ENCODE measurements at regions not wholly inside any gene's neighbourhood (a gene's known extent, or its start where the extent isn't known, plus 50 kb on each side); places are given as distances from the start of the nearest gene placed in this dataset.
"Not testable (repeated sequence)": the region's sequence is repeated elsewhere in the genome, so short reads cannot be mapped to it uniquely, and the experiment has no call there.

DNA sequence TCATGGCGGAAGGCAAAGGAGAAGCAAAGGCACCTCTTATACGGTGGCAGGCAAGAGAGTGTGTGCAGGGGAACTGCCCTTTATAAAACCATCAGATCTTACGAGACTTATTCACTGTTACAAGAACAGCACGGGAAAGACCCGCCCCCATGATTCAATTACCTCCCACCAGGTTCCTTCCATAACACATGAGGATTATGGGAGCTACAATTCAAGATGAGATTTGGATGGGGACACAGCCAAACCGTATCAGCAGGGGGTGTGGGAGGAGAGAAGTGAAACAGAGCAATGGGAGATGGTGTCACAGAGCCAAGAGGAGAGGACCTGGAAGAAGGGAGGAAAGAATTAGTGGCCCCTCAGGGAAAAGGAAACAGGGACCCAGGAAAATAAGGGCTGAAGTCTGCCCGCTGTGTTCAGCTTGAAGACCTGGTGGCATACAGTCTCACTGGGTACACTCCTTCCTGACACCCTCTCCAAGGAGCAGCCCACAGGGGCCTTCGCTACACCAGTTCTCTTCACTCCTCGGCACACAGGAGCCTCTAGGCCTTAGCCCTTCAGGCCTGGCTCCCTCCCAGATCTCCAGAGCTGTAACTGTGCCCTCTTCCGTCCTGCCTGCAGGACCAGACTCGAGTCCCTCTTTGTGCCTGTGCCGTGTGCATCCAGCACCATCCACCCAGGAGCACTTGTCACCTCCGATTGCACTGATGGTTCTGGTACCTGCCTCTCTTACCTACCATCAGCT lies 262.1 kb downstream of the EIPR1 start:
- peak; percentile 57 for DNase-seq (ENCODE audit: low spot score)

DNA sequence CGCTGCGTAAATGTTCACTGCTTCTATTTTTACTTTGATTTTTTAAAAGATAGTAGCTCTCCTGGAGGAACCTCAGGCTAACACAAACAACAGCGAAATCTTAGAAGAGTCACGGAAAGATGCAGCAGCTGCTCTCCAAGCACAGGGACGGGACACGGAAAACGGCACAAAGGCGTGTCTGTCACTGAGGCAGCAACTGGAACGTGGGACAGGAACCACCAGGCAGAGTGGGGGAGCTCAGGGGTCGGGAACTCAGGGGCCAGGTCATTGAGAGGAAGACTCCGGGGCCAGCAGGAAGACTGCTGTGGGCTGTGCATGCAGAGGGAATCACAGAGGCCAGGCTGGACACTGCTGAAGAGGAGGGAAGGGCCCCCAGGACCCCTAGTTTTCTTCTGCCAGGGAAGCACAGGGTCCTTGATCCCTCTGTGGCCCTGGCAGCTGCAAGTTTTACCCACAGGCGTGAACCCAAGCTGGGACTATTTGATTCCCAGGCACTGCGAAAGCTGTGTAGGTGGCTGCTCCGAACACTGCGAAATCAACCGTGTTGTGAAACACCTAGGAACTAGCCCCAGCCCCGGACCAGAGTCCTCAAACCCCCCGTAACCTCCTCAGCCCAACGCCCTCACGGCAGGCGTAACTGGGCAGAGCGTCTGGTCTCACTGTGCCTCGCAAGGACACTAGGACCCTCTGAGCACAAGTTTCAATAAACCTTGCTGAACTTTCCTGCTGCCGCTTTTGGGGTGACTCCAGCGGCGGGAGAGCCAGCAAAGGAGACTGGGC lies 263.0 kb downstream of the EIPR1 start:
- no peak for DNase-seq (ENCODE audit: low spot score)

DNA sequence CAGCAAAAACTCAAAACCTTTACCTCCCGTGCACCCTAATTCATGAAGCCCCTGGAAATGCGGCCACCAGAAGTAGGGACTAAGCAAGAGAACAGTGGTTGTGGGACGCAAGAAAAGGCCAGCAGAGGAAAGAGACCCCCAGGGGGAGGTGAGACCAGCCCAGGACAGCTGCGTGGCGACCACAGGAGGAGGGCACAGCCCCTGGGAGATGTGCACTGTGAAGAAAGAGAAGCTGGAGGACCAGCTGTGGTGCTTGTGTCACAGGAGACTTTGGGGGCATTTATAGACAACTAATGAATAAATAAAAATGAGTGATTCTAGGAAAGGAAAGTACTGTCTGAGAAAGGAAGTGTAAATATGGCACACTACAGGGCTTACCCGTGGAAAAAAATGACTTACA lies 263.8 kb downstream of the EIPR1 start:
- DNase-seq (ENCODE audit: low spot score) = no peak

DNA sequence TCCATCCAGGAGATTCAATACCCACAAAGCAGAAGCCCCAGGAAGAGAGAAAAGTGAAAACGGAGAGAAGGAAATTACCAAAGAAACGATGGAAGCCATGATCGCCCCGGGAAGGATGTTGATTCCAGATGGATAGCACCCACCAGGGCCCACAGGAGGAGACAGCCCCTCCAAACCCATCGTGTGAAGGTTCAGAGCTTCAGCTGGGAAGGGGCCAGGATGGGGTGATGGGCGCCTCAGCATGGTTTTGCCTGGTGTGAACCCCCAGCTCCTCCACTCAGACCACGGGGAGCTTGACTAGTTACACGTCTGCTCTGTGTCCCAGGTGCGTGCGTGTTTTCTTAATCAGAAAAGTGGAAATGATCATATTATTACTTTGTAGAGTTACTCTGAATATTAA lies 264.5 kb downstream of the EIPR1 start:
- no peak for DNase-seq (ENCODE audit: low spot score)

- DNase-seq (ENCODE audit: low spot score) = no peak
Measured at GRCh38 chr2:3112553-3112952, 265.1 kb downstream of the EIPR1 start.

GRCh38 chr2:3112131-3112530 lies 265.5 kb downstream of the EIPR1 start:
- DNase-seq (ENCODE audit: low spot score) = no peak

DNA sequence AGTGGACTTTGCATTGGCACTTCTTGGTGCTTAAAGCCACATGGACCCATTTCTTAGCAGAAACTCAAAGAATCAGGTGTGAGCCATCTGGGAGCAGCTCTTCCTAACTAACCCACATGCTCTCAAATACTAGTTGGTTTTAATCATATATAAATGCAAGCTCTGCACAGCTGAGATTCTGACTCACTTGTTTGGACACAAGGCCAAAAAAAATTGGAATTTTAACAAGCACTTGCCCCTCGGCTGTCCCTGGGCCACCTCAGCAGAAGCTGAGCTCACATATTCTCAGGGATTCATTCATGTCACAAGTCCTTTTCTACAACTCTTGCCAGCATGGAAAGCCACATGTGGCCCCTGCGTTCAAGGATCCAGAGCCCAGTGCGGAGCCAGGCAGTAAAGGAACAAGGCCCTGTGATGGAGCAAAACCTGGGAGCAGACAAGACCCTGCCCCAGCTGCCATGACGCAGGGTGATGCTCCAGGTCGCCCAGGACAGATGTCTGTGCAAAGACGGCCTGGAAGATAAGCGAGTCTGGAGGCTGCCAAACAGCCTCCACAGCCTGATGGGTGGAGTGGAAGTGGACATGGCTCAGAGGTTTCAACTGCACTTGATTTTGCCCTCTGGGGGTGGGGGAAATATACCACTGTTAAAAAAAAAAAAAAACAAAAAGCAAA lies 266.5 kb downstream of the EIPR1 start:
- DNase-seq (ENCODE audit: low spot score) = no peak

DNA sequence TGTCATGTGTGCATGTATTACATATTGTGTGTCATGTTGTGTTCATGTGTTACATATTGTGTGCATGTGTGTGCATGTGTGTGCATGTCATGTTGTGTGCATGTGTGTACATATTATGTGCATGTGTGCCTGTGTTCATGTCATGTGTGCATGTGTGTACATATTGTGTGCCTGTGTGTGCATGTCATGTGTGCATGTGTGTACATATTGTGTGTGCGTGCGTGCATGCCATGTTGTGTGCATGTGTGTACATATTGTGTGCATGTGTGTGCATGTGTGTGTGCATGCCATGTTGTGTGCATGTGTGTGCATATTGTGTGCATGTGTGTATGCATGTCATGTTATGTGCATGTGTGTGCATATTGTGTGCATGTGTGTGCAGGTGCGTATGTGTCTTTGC lies 267.1 kb downstream of the EIPR1 start:
- DNase-seq (ENCODE audit: low spot score) = no peak

DNA sequence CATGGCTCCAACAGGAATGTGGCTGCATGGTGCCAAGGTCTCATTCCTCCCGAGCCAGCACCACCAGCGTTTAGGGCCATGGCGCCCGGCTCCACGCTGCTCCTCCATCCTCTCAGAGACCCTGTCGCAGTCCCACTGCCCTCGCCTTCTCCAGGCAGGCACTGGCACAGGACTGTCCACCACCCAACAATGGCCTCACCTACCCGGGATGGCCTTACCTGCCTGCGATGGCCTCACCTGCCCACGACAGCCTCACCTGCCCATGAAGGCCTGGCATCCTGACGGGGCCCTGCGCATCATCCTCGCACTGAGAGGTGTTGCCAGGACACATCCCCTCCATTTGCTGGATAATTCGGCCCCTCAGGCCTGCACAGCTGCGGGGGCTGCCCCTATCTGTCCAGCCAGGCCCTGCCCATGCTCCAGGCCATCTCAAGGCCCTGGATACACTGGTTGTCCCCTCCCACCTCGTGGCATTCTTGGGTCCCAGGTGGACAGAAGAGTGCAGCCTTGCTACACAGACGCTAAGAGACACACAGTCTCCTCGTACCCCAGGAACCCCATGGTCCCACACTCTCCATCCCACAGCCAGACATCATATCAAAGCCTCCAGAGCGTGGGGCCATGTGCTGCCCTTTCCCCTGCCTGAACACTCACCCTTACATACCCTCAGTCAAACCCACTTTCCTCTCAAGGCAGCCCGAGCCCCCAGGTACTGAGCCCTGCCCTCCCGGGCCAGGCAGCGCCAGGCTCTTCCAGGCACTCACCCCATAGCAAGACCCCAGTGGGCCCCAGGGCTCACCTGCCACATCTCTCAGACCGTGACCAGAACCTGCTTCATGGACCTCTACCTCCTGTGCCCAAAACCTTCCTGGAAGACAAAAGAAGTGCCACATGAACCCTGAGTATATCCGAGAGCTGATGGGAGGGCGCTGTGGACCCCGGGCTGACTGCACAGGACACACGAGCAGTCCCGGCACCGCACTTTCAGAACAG lies 268.6 kb downstream of the EIPR1 start:
- DNase-seq (ENCODE audit: low spot score) = no peak

GRCh38 chr2:3108105-3108504 lies 269.5 kb downstream of the EIPR1 start:
- DNase-seq (ENCODE audit: low spot score) = no peak

- DNase-seq (ENCODE audit: low spot score) = no peak
Measured at GRCh38 chr2:3107567-3107966, 270.1 kb downstream of the EIPR1 start.

DNA sequence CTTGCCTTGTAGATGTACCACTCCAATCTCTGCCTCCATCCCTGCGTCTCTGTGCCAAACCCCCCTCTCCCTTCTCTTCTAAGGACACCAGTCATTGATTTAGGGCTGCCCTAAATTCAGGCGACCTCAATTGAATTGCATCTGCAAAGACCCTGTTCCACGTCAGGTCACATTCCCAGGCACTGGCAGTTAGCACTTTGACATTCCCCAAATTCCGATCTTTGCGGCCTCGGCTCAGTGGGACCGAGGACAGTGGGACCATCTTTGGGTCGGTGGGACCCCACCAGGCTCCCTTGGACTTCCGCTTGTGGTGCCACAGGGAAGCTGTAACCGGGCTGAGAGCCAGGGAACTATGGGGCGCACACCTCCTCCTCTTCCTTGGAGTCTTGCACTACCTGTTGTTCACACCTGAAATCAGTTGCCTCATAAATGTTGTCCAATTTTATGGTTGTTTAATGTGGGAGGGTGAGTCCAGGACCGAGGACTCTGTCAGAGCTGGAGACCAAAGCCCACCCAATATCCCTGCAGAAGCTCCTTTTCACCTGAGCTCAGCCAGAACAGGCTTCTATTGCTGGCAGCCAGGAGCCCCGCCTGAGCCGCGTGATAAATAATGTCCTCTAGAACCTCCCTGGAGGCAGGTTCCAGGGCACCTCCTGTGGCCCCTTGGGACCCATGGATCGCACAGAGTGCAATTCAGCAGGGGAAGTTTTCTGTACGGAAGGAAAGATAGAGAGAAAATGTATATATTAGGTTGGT lies 271.6 kb downstream of the EIPR1 start:
- no peak for DNase-seq (ENCODE audit: low spot score)

GRCh38 chr2:3104958-3105813 lies 272.4 kb downstream of the EIPR1 start:
- DNase-seq (ENCODE audit: low spot score) = not testable (repeated sequence)

GRCh38 chr2:3104261-3104660 lies 273.4 kb downstream of the EIPR1 start:
- no peak for DNase-seq (ENCODE audit: low spot score)

- no peak for DNase-seq (ENCODE audit: low spot score)
Measured at GRCh38 chr2:3102922-3103569, 274.6 kb downstream of the EIPR1 start.

DNA sequence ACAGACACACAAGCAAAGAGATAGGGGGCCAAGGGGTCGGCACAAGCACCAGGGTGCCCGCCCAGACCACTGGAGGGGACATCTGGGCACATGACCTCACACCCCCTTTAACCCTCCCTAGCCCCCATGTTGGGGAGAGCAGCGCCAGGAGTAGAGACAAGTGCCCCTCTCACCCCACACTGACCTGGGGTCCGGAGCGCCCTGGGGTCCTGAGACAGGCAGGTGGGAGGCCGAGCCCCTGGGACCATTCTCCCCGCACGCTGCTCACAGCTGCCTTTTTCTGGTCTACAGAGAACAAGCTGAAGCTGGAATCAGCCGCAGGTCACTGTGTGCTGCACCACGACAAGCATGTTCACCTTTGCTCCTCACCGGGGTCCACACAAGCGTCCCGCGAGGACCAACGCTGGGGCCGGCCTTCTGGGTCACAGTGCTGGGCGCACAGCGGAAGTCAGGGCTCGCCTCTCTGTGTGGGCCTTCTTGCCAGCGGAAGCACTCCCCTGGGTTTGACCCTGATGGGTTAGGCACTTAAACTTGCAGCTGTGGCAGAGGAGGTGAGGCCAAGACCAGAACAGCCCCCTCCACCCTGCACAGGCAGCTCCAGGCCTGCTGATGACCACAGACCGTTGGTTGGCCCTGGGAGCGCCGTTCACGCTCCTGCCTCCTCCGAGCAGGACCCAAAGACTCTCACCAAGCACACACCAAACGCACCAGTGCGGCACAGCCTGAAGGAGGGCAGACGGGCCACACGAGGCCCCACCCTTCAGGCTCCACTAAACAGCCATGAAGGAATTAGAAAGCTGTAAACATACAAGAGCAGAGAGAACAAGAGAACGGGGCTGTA lies 275.3 kb downstream of the EIPR1 start:
- no peak for DNase-seq (ENCODE audit: low spot score)

- no peak for DNase-seq (ENCODE audit: low spot score)
Measured at GRCh38 chr2:3101016-3101942, 276.3 kb downstream of the EIPR1 start.
